TTC549 (cell line): ENCODE measurements at regions not wholly inside any gene's neighbourhood (a gene's known extent, or its start where the extent isn't known, plus 50 kb on each side); places are given as distances from the start of the nearest gene placed in this dataset.
"Not testable (repeated sequence)": the region's sequence is repeated elsewhere in the genome, so short reads cannot be mapped to it uniquely, and the experiment has no call there.

ENCODE experiments used
- FAIRE-seq: peaks from 2 replicates; lab custom pipeline; 2012; peaks lifted over from hg19 to GRCh38; lab: Jason Lieb, UNC

DNA sequence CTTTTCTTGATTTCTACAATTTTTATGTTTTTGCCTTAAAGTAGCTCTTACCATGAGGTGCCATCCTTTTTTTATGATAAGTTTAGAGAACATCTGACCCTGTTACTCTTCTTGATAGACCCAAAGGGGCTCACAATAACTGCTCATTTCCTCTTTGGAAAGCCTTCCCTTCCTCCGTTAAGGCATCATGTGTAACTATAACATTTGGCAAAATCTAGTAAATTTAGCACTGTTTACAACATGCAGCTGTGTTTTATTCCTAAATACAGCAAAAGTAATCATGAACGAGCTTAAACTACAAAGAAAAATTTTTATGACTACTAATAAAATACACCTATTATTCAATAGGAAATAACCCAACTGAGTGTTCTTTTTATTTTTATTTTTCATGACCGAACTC lies 705.1 kb downstream of the MAT2B start:
- no peak for FAIRE-seq

- no peak for FAIRE-seq
Observed at GRCh38 chr5:164214698-164215097, 709.3 kb downstream of the MAT2B start.

DNA sequence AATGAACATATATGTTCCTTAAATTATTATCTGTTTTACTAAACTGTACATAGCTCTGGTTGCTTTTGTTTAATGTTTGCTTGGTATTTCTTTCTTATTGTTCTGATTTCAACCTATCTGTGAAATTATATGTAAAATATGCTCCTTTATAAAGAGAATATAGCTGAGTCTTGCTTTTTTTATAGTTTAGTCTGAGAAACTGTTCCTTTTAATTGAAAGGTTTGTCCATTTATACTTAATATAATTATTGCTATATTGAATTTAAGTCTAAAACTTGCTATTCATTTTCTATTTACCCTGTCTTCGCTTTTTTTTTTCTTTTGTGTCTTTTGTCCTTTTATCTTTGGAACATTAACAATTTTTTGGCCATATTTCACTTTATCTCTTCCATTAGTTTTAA lies 712.0 kb downstream of the MAT2B start:
- no peak for FAIRE-seq

DNA sequence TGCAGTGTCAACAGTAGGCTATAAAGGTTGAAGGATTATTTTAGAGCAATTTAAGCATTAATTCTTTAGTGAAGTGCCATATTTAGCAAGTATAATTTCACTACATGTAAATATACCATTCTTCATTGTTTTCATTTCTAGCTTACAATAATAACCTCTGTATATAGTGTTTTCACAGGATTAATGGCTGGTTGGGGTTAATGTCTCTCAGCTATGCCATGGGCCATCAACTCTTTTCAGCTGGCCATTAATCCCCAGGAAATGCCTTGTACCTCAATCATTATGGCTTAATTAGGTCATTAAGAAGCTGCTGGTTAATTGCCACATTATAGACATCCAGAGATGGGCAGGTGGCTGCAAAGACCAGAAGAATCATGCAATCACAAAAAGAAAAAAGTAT lies 715.1 kb downstream of the MAT2B start:
- FAIRE-seq: no peak

GRCh38 chr5:164224236-164224635 lies 718.8 kb downstream of the MAT2B start:
- FAIRE-seq: no peak

DNA sequence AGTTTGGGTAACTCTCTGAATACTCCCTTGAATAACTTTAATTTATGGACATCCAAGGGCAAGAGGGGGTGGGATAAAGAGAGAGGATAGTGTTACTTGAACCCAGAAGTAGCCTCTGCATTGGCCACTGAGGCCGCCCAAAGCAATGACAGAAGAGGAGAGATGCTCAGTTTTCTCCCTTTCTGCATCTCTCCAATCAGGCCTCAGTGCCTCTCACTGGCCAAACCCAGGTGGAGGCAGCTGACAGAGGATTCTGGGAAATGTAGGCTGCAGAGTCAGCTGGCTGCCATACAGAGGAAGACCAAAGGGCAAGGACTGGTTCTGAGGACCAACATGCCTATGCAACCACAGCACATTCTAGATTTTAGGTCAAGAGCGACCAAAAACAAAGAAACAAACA lies 719.4 kb downstream of the MAT2B start:
- no peak for FAIRE-seq

DNA sequence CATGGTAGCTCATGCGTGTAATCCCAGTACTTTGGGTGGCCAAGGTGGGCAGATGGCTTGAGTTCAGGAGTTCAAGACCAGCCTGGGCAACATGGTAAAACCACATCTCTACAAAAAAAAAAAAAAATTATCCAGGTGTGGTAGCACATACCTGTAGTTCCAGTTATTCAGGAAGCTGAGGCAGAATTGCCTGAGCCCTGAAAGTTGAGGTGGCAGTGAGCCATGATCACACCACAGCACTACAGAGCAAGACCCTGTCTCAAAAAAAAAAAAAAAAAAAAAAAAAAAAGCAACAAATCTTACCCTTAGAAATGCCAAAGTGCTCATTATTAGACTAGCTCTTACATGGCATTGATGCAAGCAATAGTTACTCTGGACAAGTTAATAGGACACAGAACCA lies 724.9 kb downstream of the MAT2B start:
- FAIRE-seq: no peak

- FAIRE-seq: no peak
Observed at GRCh38 chr5:164233791-164234190, 728.4 kb downstream of the MAT2B start.

GRCh38 chr5:164234321-164234720 lies 728.9 kb downstream of the MAT2B start:
- FAIRE-seq: no peak

DNA sequence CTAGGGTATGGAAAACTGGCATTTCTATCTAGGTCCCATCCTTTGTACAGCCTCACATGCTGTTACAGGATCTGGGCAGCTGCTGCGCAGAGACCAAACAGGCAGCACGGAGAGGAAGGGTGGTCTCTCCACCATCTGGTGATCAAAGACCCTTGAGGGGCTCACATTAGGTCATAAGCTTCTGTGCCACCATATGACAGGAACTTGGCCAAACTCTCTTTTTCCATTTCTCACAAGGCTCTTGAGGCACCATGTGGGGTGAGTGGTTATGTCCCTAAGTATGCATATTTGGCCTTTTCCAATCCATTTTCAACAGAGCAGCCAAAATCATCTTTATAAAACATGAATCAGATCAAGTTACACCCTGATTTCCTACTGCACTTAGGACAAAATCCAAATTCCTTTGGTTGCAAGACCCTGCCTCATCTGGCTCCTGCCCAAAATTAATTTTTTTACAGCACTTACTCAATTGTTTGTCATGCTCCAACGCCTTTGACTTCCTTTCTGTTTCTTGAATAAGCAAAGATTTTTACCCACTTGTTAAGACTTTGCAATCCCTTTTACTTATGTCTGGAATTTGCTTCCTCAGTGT lies 730.0 kb downstream of the MAT2B start:
- FAIRE-seq: no peak

GRCh38 chr5:164237486-164237885 lies 732.1 kb downstream of the MAT2B start:
- no peak for FAIRE-seq

DNA sequence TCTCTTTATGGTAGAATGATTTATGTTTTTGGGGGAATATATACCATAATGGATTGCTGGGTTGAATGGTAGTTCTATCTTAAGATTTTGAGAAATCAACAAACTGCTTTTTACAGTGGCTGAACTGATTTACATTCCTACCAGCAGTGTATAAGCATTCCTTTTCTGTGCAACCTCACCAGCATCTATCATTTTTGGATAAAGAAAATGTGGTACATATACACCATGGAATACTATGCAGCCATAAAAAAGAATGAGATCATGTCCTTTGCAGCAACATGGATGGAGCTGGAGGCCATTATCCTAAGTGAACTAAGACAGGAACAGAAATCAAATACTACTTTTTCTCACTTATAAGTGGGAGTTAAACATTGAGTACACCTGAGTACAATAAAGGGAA lies 746.4 kb downstream of the MAT2B start:
- FAIRE-seq: not testable (repeated sequence)

DNA sequence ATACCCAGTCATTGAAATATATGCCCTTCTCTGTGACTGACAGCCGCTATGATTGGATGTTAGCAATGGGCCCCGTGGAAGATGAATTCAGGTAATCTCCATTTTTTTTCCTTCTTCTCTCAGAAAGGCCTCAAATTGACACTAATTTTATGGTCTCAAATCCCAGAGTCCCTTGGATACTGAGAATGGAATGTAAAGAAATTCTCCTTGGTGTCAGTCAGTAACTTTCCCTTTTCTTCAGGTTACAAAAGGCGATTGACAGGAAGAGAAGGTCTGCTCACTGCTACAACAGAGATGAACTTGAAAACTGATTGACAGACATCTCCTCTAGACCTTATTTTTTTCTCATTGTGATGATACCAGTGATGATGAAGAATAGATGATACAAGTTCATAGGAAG lies 748.3 kb downstream of the MAT2B start:
- no peak for FAIRE-seq

- no peak for FAIRE-seq
Observed at GRCh38 chr5:164255598-164256213, 750.3 kb downstream of the MAT2B start.

GRCh38 chr5:164256351-164256750 lies 750.9 kb downstream of the MAT2B start:
- no peak for FAIRE-seq

GRCh38 chr5:164256954-164257353 lies 751.5 kb downstream of the MAT2B start:
- no peak for FAIRE-seq

DNA sequence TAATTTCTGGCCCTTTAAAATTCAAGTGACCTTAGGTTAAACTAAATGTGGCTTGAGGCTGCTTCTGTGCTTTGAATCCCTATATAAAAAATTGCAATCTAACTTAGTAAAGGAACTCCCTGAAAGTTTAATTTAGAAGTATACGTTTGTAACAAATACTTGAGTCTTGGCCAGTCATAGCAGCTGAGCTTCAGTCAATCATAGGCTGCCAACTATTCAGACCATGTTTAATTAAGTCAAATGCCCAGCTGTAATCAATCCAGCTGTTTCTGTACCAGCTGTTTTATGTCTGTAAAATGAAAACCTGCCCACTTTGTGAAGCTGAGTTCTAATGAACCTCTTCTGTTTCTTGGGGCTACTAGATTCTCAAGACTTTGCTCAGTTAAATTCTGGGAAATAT lies 760.1 kb downstream of the MAT2B start:
- no peak for FAIRE-seq

DNA sequence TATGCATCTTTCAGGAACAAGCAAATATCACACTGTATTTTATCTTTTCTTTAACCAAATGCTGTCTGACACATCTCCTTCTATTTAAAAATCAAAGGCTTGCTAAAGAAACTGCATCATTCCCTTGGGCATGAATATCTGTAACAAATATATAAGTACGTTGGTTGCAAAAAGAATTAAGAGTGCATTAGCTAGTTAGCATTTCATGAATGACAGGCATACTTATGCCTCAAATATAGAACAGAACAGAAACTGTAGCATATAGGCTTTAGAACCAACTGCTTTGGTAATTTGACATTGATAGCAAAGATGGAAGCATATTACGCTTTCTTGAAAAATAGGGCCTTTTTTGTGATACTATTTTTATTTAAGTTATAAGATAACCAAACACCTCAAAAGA lies 761.2 kb downstream of the MAT2B start:
- FAIRE-seq: no peak

DNA sequence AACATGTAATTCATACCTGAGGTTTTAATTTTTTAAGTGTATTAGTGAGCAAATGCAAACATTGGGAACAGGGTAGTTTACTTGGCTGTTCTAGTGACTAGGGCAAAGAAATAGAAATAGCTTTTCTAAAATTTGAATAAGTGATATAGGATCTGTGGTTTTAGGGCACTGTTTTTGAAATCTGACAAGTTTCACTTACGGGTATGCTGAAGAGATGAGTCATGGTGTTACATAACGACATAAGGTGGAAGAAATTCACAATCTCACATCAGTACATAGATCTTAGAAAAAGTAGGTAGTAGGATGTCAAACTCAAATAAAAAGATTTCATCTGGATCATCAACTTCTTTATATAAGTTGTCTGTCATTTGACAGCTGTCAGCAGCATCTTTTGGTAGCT lies 772.3 kb downstream of the MAT2B start:
- no peak for FAIRE-seq

DNA sequence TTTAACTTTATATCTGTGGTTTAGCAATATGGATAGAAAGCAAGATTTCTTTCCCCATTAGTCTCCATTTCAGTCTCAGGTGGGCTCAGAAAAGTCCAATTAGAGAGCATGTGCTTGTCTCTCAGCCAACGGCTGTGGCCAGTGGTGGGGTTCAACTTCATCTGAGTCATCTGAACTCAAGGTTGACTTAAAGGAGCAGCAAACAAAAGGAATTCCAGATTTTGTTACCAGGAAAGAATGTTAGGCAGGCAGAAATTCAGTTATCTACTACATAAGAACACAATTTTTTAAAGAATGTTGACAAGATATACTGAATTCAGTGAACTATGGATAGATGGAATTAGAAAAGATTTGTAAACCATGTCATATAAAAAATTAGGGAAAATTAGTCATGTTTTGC lies 784.1 kb downstream of the MAT2B start:
- FAIRE-seq: no peak

DNA sequence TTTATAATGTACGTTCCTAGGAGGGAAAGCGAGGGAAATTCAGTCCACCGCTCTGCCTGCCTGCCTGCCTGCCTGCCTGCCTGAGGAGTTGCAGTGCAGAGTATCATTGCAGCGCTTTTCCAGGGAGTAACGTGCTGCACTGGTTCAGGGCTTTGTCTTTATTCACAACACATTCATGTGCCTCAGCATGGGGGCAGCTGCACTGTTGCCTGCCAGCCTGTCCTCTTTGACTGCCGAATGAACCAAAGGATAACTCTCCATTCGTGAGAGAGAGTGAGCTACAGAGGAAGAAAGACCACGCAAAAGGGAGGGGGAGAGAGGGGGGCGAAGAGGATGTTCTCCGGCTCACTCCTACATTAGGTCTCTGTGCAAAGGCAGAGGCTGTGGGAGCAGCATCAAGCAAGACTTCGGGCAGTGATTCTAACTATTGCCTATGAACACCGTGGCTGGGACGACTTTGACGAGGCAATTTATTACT lies 791.2 kb downstream of the MAT2B start:
- FAIRE-seq: no peak

DNA sequence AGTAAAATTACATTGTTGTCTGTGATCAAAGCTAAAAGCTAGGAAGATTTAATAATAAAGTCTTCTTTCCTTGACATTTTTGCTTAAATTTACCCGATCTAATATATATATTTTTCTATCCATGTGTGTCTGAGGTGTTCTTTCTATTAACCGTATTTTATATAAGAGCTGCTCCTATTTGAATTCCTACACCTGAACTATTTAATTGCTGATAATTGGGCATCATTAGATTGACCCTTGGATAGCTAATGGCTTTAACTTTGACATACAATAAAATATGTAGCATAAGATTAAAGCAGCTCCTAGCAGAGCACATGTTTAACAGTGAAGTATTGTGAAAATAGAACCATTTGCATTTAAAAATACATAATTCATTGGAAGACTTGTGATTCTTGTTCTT lies 792.7 kb downstream of the MAT2B start:
- FAIRE-seq: no peak

- no peak for FAIRE-seq
Observed at GRCh38 chr5:164300295-164300694, 794.9 kb downstream of the MAT2B start.

DNA sequence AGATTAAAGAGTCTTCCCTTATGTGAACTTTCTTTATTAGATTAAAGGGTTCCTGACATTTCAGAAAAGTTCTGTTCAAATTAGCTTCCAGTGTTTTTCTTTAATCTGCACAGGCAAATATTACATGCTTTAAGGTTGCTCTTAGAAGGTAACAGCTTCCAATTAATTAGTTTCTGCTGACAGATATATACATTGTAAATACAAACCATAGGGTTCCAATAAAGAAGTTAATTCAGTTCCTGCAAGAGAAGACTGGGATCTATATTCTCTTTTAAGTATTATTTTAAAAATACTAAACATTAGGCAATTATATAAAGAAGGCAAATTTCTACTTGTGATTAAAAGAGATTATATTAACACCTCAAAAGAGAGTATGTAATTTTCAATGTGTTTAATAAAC lies 795.7 kb downstream of the MAT2B start:
- FAIRE-seq: no peak

DNA sequence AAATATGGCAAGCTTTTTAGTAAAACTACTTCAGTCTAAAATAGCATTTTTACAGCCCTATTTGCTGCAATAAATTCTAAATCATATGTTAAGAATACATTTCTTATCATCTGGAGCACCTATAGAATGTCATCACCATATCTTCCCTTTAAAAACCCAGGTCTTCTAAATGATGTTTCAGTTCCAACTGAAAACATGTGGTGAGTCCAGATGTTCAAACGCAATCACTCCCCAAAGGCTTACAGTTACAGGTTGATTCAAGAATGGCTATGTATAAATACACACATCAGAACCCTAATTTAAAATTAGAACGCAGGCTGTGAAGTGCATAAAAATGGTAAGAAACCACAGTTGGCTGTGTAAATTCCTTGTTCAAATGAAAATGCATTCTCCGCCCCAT lies 796.3 kb downstream of the MAT2B start:
- no peak for FAIRE-seq
